Vagina (tissue), 2 donors: ENCODE measurements at regions not wholly inside any gene's neighbourhood (a gene's known extent, or its start where the extent isn't known, plus 50 kb on each side); places are given as distances from the start of the nearest gene placed in this dataset.

Source experiments
- DNase-seq, 2 donors: peaks; one replicate each; pipeline ENCODE4 v3.0.0-alpha.2; 2017; ENCODE audit errors: extremely low spot score in 2 of 2
- H3K27ac ChIP-seq: fragments of 200-600 bp; sonication (generic); one replicate; pipeline ENCODE4 v1.5.1; 2019
- H3K27me3 ChIP-seq: fragments of 200-600 bp; sonication (generic); one replicate; pipeline ENCODE4 v1.5.1; 2019
- H3K36me3 ChIP-seq, 2 donors: fragments of 200-600 bp; sonication (generic); one replicate each; pipeline ENCODE4 v1.5.1; 2017 to 2019
- H3K4me1 ChIP-seq: fragments of 200-600 bp; sonication (generic); one replicate; pipeline ENCODE4 v1.5.1; 2019
- H3K4me3 ChIP-seq, 2 donors: fragments of 200-600 bp; sonication (generic); 1 replicate in 1 of 2; 2 replicates in 1 of 2; pipeline ENCODE4 v1.5.1; 2016 to 2019
- H3K9me3 ChIP-seq: fragments of 200-600 bp; sonication (generic); one replicate; pipeline ENCODE4 v1.5.1; 2019
- CTCF ChIP-seq, 3 experiments: fragments of 450-650 bp in 2 of 3; fragments of 200-600 bp in 1 of 3; sonication (generic) in 1 of 3; IDR thresholded peaks; one replicate each; pipeline ENCODE4 v1.5.1; 2017 to 2019; ENCODE audit warnings: antibody characterized with exemption in 3 of 3, mild to moderate bottlenecking in 2 of 3, moderate library complexity in 2 of 3
- POLR2A ChIP-seq, 2 donors: fragments of 450-650 bp; IDR thresholded peaks; one replicate each; pipeline ENCODE4 v1.6.1; 2017; ENCODE audit warnings: antibody characterized with exemption in 2 of 2, mild to moderate bottlenecking in 2 of 2, moderate library complexity in 2 of 2
- POLR2AphosphoS5 ChIP-seq, 2 donors: sonication (generic); formaldehyde crosslinking; IDR thresholded peaks; one replicate each; pipeline ENCODE4 v1.9.0; 2017; ENCODE audit warnings: antibody characterized with exemption in 2 of 2, mild to moderate bottlenecking in 2 of 2, low read depth in 1 of 2; ENCODE audit not compliant: insufficient read depth in 1 of 2
- intact Hi-C: fragments of 100-400 bp; cut with DNase I; formaldehyde crosslinking; loops from one replicate; pipeline ENCODE4 v1.15.1; 2023

- H3K4me3 ChIP-seq = no peak overlapping the region
These were observed 389.0 kb downstream of the SOX11 start for GRCh38 chr2:6080932-6081753.

GRCh38 chr2:6081955-6082624 lies 389.9 kb downstream of the SOX11 start:
- no peak for DNase-seq
- Histone ChIP-seq H3K27ac (no peak overlapping the region), H3K4me3 (no peak overlapping the region), H3K27me3 (no peaks in the 10 kb centered on the region), H3K9me3 (no peaks in the 10 kb centered on the region), H3K36me3 (no peaks in the 10 kb centered on the region), H3K4me1 (no peaks in the 10 kb centered on the region)
- TF ChIP-seq POLR2A (IDR thresholded peaks at IDR 0.05) = no peak
- TF ChIP-seq POLR2AphosphoS5 (IDR thresholded peaks at IDR 0.05; ENCODE audit: insufficient read depth in 1 of 2, low read depth in 1 of 2) = no peak
- TF ChIP-seq CTCF (IDR thresholded peaks at IDR 0.05) = no peak
- intact Hi-C loops = no loop called here

More at GRCh38 chr2:6080932-6081753, 389.0 kb downstream of the SOX11 start:
- intact Hi-C loops = no loop called here
- H3K27me3 ChIP-seq = no peaks in the 10 kb centered on the region
- no peaks in the 10 kb centered on the region for H3K9me3 ChIP-seq
- no peak for DNase-seq
- no peaks in the 10 kb centered on the region for H3K4me1 ChIP-seq
- H3K27ac ChIP-seq = no peak overlapping the region
- no peaks in the 10 kb centered on the region for H3K36me3 ChIP-seq
- TF ChIP-seq POLR2A (IDR thresholded peaks at IDR 0.05) (no peak), CTCF (IDR thresholded peaks at IDR 0.05) (no peak), POLR2AphosphoS5 (IDR thresholded peaks at IDR 0.05; ENCODE audit: insufficient read depth in 1 of 2, low read depth in 1 of 2) (no peak)

GRCh38 chr2:6082625-6083018 lies 390.4 kb downstream of the SOX11 start:
- intact Hi-C loops = no loop called here
- H3K9me3 ChIP-seq = no peaks in the 10 kb centered on the region
- H3K27me3 ChIP-seq = no peaks in the 10 kb centered on the region
- H3K4me1 ChIP-seq = no peaks in the 10 kb centered on the region
- no peak overlapping the region for H3K4me3 ChIP-seq
- TF ChIP-seq CTCF (IDR thresholded peaks at IDR 0.05) = no peak
- TF ChIP-seq POLR2A (IDR thresholded peaks at IDR 0.05) = no peak
- no peak for TF ChIP-seq POLR2AphosphoS5 (IDR thresholded peaks at IDR 0.05; ENCODE audit: insufficient read depth in 1 of 2, low read depth in 1 of 2)
- no peak overlapping the region for H3K27ac ChIP-seq
- H3K36me3 ChIP-seq = no peaks in the 10 kb centered on the region
- no peak for DNase-seq

GRCh38 chr2:6083136-6083535 lies 391.0 kb downstream of the SOX11 start:
- Histone ChIP-seq H3K27me3 (no peaks in the 10 kb centered on the region), H3K4me3 (no peak overlapping the region), H3K4me1 (no peaks in the 10 kb centered on the region), H3K36me3 (no peaks in the 10 kb centered on the region), H3K9me3 (no peaks in the 10 kb centered on the region), H3K27ac (no peak overlapping the region)
- intact Hi-C loops = no loop called here
- DNase-seq = no peak
- TF ChIP-seq POLR2AphosphoS5 (IDR thresholded peaks at IDR 0.05; ENCODE audit: insufficient read depth in 1 of 2, low read depth in 1 of 2) = no peak
- TF ChIP-seq CTCF (IDR thresholded peaks at IDR 0.05) = no peak
- TF ChIP-seq POLR2A (IDR thresholded peaks at IDR 0.05) = no peak

GRCh38 chr2:6089474-6089873 lies 397.3 kb downstream of the SOX11 start:
- TF ChIP-seq POLR2A (IDR thresholded peaks at IDR 0.05) = no peak
- no peak for TF ChIP-seq POLR2AphosphoS5 (IDR thresholded peaks at IDR 0.05; ENCODE audit: insufficient read depth in 1 of 2, low read depth in 1 of 2)
- no peak for TF ChIP-seq CTCF (IDR thresholded peaks at IDR 0.05)
- Histone ChIP-seq H3K36me3 (no peaks in the 10 kb centered on the region), H3K27ac (no peak overlapping the region), H3K9me3 (no peaks in the 10 kb centered on the region), H3K4me1 (no peaks in the 10 kb centered on the region), H3K27me3 (no peaks in the 10 kb centered on the region), H3K4me3 (no peak overlapping the region)
- intact Hi-C loops = no loop called here
- no peak for DNase-seq
